Ovary (tissue), 7 donors: ENCODE measurements at regions not wholly inside any gene's neighbourhood (a gene's known extent, or its start where the extent isn't known, plus 50 kb on each side); places are given as distances from the start of the nearest gene placed in this dataset.

Source experiments
- DNase-seq, 5 donors: peaks; one replicate each; pipeline ENCODE4 v3.0.0-alpha.2; 2019 to 2020
- H3K27ac ChIP-seq, 2 donors: fragments of 200-600 bp; one replicate each; pipeline versions ENCODE4 v1.5.1 to v1.8.0; 2019 to 2022
- H3K27me3 ChIP-seq: fragments of 200-600 bp; one replicate; pipeline ENCODE4 v1.8.0; 2022
- H3K36me3 ChIP-seq: fragments of 200-600 bp; sonication (generic); one replicate; pipeline ENCODE4 v1.5.1; 2019
- H3K4me1 ChIP-seq: one replicate; pipeline ENCODE4 v1.8.1; 2013; ENCODE audit warnings: mild to moderate bottlenecking, moderate library complexity; ENCODE audit not compliant: insufficient read depth
- H3K4me3 ChIP-seq: fragments of 200-600 bp; sonication (generic); one replicate; pipeline ENCODE4 v1.5.1; 2017
- H3K9me3 ChIP-seq, 2 donors: fragments of 200-600 bp in 1 of 2; sonication (generic) in 1 of 2; one replicate each; pipeline versions ENCODE4 v1.5.1 to v1.8.1; 2013 to 2019; ENCODE audit warnings: mild to moderate bottlenecking in 1 of 2, moderate library complexity in 1 of 2
- CTCF ChIP-seq, 3 donors: fragments of 450-650 bp in 2 of 3; fragments of 200-600 bp in 1 of 3; IDR thresholded peaks; one replicate each; pipeline versions ENCODE4 v1.5.1 to v1.8.0; 2016 to 2022; ENCODE audit warnings: antibody characterized with exemption in 3 of 3, mild to moderate bottlenecking in 1 of 3
- EP300 ChIP-seq: sonication (generic); formaldehyde crosslinking; IDR thresholded peaks from one replicate; pipeline ENCODE4 v1.6.1; 2017; ENCODE audit warnings: antibody characterized with exemption
- POLR2A ChIP-seq: fragments of 450-650 bp; IDR thresholded peaks from one replicate; pipeline ENCODE4 v1.6.1; 2017; ENCODE audit warnings: antibody characterized with exemption, mild to moderate bottlenecking, moderate library complexity
- WGBS, 3 donors: extraction: QIAGEN DNeasy Blood & Tissue Kit in 1 of 3; methylation state at CpG; one replicate each; pipeline versions ENCODE4 v1.1.5 to v1.1.7; 2013 to 2017; 5-methylcytosine and 5-hydroxymethylcytosine counted together
- intact Hi-C, 4 donors: fragments of 100-400 bp; cut with DNase I; formaldehyde crosslinking; loops; one replicate each; pipeline versions ENCODE4 v1.11.0 to v1.15.1; 2022 to 2023
- donor health status: DM: no; HTN: no; CAD: no; lungs with moderate emphysema.
- donor health status: DM: no; HTN: no; CAD: no.
- donor health status: Bipolar disorder and iron deficiency.
- donor health status: DM: no; HTN: no; CAD: no.
- donor health status: DM: yes; HTN: yes; CAD: no.

- intact Hi-C loops, result no loop called here
- TF ChIP-seq POLR2A, result no peak
- TF ChIP-seq EP300, result no peak
- no peak for TF ChIP-seq CTCF (IDR thresholded peaks at IDR 0.05)
- no peak overlapping the region for H3K27ac ChIP-seq
- H3K9me3 ChIP-seq, result no peaks in the 10 kb centered on the region
- DNase-seq, result no peak
- 74 to 83% (median 80%) methylated on average over 1 of the region's 1 CpG for WGBS, 3 donors
- no peaks in the 10 kb centered on the region for H3K4me1 ChIP-seq
- H3K36me3 ChIP-seq, result no peaks in the 10 kb centered on the region
- no peak overlapping the region for H3K4me3 ChIP-seq
- no peaks in the 10 kb centered on the region for H3K27me3 ChIP-seq
Measured at GRCh38 chr3:145531548-145531947, 629.4 kb downstream of the PLOD2 start.

- Histone ChIP-seq H3K4me1 (no peaks in the 10 kb centered on the region), H3K27me3 (no peaks in the 10 kb centered on the region), H3K9me3 (no peaks in the 10 kb centered on the region), H3K4me3 (no peak overlapping the region), H3K36me3 (no peaks in the 10 kb centered on the region), H3K27ac (no peak overlapping the region)
- TF ChIP-seq POLR2A, result no peak
- no peak for TF ChIP-seq EP300
- no peak for TF ChIP-seq CTCF (IDR thresholded peaks at IDR 0.05)
- WGBS, 3 donors, result 58 to 66% (median 65%) methylated on average over 1 of the region's 1 CpG
- intact Hi-C loops, result no loop called here
- no peak for DNase-seq
Measured at GRCh38 chr3:145533696-145534095, 627.3 kb downstream of the PLOD2 start.

- no peaks in the 10 kb centered on the region for H3K36me3 ChIP-seq
- H3K4me1 ChIP-seq, result no peaks in the 10 kb centered on the region
- DNase-seq, result no peak
- no peak overlapping the region for H3K27ac ChIP-seq
- H3K4me3 ChIP-seq, result no peak overlapping the region
- TF ChIP-seq POLR2A (no peak), CTCF (IDR thresholded peaks at IDR 0.05) (no peak), EP300 (no peak)
- intact Hi-C loops, result no loop called here
- no peaks in the 10 kb centered on the region for H3K9me3 ChIP-seq
- H3K27me3 ChIP-seq, result no peaks in the 10 kb centered on the region
Measured at GRCh38 chr3:145536461-145536860, 624.5 kb downstream of the PLOD2 start.

- Histone ChIP-seq H3K27ac (no peak overlapping the region), H3K27me3 (no peaks in the 10 kb centered on the region), H3K4me1 (no peaks in the 10 kb centered on the region), H3K9me3 (no peaks in the 10 kb centered on the region), H3K36me3 (no peaks in the 10 kb centered on the region), H3K4me3 (no peak overlapping the region)
- TF ChIP-seq POLR2A, result no peak
- TF ChIP-seq CTCF (IDR thresholded peaks at IDR 0.05), result no peak
- TF ChIP-seq EP300, result no peak
- no peak for DNase-seq
- WGBS, 3 donors, result 0% methylated on average over 1 of the region's 1 CpG
- intact Hi-C loops, result no loop called here
Measured at GRCh38 chr3:145550522-145550921, 610.5 kb downstream of the PLOD2 start.

GRCh38 chr3:145557405-145557804 lies 603.6 kb downstream of the PLOD2 start:
- H3K27ac ChIP-seq, result no peak overlapping the region
- intact Hi-C loops, result no loop called here
- H3K4me1 ChIP-seq, result no peaks in the 10 kb centered on the region
- no peak overlapping the region for H3K4me3 ChIP-seq
- H3K27me3 ChIP-seq, result no peaks in the 10 kb centered on the region
- DNase-seq, result no peak
- TF ChIP-seq POLR2A, result no peak
- no peak for TF ChIP-seq EP300
- TF ChIP-seq CTCF (IDR thresholded peaks at IDR 0.05), result no peak
- 20 to 25% (median 23%) methylated on average over 2 of the region's 2 CpGs for WGBS, 3 donors
- no peaks in the 10 kb centered on the region for H3K36me3 ChIP-seq
- no peaks in the 10 kb centered on the region for H3K9me3 ChIP-seq
